ENCODE measurements at regions not wholly inside any gene's neighbourhood (a gene's known extent, or its start where the extent isn't known, plus 50 kb on each side); places are given as distances from the start of the nearest gene placed in this dataset.
"Not testable (repeated sequence)": the region's sequence is repeated elsewhere in the genome, so short reads cannot be mapped to it uniquely, and the experiment has no call there.

DNA sequence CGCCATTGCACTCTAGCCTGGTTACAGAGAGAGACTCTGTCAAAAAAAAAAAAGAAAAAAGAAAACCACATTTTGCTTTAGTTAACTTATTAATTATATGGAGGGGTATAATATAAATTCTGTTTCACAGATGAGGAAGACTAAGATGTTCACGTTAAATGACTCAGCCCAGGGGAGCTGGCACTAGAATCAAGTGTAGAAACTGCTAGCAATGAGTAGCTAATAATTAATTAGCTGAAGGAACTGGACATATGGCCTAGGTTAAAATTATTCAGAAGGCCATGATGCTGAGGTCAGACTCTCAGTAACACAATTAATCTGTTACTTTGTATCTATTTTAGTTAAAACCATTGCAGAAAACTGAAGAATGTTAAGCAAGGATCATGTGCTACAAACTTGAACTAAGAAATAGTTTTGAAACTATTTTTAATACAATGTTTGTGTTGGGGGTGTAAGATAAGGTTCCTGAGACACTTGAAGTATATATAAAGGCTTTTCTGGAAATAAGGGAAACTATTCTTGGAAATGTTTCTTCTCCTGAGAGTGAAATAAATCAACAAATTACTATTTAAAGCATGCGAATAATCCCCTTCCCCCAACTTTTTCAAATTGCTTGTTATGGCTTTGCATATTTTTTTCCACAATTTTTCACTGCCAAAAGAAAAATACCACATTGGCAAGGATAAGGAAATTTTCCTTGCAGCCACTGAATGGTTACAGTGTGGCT, 589.3 kb downstream of the SOX5 start:
- no peak for DNase-seq (ENCODE audit: low read depth)

DNA sequence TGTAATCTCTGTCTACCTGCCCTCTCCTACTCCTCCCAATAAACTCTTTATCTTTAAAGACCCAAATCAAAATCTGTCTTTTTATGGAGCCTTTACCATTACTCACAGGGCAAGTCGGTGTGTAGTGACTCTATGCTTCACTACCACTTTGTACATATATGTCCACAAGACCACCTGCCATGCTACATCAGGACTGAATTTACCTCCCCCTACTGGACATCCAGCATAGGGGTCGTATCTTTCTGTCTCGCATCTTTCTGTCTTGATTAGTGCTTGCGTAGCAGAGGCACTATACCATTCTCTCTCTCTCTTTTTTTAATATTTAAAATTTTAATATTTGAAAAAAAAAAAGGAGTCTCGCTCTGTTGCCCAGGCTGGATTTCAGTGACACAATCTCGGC, 587.5 kb downstream of the SOX5 start:
- no peak for DNase-seq (ENCODE audit: low read depth)

DNA sequence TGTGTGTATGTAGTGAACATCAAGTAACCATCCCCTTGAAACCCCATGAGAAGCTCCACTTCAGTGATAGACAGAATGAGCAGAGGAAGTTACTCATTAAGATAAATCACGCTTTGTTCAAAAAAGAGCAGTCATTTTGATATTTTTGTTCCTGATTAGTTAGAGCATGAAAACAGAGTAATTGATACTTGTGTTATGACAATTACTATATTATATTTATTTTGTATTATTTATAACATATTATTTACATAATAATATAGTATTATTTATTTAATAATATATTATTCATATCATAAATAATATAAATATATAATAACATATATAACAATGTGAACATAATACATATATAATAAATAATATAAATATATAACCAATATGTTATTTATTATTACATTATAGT, 580.9 kb downstream of the SOX5 start:
- no peak for DNase-seq (ENCODE audit: low read depth)

DNA sequence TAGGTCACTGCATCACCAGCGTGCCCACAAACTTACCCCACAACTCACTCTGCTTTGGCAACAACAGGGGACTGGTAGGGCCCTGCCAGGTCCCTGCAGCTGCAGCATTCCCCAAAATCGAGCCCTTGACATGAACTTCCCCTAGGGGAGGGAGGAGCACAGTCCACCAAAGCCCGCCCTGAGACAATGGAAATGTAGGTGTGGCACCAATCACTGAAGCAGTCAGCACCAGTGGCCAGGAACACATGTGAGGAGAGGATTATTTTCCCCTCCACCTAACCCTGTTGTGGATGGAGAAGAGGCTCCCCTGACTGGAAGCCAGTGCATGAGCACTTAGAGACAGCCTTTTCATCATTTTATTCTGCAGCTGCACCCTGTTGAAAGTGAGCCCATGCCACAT, 573.8 kb downstream of the SOX5 start:
- no peak for DNase-seq (ENCODE audit: low read depth)

DNA sequence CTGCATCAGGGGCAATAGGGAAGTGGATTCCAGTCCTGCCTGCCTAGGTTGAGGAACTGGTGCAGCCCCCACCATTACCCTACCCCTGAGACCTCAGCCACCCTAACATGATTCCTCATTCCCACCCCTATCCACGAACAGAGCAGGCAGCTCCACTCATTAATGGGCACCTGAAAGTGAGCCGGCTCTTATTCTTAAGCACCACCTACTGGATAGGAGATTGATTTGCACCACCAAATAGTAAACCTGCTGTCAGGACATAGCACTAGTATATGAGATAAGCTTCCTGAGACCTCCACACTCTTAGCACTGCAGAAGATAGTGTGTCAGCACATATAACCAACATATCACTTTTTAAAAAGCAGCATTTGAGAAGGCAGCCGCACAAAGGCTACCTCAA, 573.2 kb downstream of the SOX5 start:
- DNase-seq (ENCODE audit: low read depth), result no peak

DNA sequence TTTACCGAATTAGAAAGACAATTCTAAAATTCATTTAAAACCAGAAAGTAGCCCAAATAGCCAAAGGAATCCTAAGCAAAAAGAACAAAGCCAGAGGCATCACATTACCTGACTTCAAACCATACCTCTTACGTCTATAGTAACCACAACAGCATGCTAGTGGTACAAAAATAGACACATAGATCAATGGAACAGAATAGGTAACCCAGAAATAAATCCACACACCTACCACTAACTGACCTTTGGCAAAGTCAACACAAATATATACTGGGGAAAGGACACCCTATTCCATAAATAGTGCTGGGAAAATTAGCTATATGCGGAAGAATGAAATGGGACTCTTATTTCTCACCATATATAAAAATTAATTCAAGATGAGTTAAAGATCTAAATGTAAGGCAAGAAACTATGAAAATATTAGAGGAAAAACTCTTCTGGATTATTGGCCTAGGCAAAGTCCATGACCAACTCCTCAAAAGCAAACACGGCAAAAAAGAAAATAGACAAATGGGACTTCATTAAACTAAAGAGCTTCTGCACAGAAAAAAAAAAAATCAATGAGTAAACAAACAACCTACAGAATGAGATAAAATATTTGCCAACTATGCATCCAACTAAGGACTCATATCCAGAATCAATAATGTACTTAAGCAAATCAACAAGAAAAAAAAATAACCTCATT, 568.9 kb downstream of the SOX5 start:
- no peak for DNase-seq (ENCODE audit: low read depth)

DNA sequence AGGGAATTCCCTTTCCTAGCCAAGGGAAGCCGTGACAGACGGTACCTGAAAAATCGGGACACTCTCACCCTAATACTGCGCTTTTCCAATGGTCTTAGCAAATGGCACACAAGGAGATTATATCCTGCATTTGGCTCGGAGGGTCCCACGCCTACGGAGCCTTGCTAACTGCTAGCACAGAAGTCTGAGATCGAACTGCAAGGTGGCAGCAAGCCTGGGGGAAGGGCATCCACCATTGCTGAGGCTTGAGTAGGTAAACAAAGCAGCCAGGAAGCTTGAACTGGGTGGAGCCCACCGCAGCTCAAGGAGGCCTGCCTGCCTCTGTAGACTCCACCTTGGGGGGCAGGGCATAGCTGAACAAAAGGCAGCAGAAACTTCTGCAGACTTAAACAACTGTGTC, 560.6 kb downstream of the SOX5 start:
- not testable (repeated sequence) for DNase-seq (ENCODE audit: low read depth)

DNA sequence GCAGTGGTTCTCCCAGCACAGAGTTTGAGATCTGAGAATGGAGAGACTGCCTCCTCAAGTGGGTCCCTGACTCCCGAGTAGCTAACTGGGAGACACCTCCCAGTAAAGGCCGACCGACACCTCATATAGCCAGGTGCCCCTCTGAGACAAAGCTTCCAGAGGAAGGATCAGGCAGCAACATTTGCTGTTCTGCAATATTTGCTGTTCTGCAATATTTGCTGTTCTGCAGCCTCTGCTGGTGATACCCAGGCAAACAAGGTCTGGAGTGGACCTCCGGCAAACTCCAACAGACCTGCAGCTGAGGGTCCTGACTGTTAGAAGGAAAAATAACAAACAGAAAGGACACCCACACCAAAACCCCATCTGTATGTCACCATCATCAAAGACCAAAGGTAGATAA, 560.2 kb downstream of the SOX5 start:
- not testable (repeated sequence) for DNase-seq (ENCODE audit: low read depth)

DNA sequence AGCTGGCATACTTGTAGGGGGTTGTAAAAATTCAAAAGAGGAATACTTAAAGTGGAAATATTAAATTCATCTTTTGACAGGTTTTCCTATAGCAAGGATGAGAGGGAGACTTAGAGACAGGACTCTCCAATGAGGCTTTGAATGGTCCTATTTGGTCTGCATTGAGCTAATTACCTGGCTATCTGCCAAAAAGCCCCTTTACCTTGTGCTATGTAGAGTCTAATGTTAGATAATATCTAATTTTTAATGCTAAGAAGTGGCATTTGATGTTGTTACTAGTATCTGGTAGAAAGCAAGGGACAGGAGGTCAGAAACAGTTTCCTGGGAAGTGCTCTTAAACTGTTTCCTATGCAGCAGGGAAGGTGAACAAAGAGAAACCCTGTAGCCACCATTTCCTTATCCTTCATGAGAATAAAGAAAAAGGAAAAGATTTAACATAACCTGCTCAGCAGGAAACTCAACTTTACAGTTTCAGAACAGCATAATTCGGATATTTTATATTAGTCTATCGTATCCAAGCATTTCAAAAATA, 550.0 kb downstream of the SOX5 start:
- DNase-seq (ENCODE audit: low read depth), result no peak

DNA sequence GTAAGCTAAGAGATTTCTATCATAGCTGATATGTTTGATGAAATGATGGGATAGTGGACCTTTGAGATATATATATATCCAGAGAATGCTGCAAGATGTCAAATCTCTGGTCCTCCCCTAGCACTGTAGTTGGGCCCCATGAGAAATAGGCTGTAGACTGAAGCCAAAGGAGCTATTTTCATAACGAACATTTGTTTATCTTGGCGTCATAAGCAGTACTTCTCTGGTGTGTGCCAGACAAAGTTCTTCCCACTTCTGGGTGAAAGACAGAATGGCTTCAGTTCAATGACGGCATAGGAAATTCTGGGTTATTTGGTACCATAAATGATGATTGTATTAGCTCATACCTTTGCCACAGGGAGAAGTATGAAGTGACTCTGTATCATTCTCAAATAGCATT, 534.3 kb downstream of the SOX5 start:
- DNase-seq (ENCODE audit: low read depth), result no peak

DNA sequence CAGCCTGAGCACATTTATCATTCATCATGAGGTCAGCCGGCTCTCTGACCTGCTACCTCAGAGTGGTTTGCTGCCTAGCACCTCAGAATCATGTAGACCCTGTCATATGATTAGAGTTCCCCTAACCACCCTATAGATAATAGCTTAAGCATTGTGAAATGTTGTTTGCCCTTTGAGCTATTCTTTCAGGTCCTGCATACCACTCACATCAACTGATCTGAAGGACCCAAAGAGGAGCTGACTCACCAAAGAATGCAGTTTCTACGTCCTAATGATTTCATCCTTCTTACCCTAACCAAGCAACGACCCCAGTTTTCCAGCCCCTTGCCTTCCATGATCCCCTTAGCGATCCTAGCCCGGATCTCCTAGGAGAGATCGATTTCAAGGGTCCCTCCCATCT, 527.9 kb downstream of the SOX5 start:
- DNase-seq (ENCODE audit: low read depth), result no peak

DNA sequence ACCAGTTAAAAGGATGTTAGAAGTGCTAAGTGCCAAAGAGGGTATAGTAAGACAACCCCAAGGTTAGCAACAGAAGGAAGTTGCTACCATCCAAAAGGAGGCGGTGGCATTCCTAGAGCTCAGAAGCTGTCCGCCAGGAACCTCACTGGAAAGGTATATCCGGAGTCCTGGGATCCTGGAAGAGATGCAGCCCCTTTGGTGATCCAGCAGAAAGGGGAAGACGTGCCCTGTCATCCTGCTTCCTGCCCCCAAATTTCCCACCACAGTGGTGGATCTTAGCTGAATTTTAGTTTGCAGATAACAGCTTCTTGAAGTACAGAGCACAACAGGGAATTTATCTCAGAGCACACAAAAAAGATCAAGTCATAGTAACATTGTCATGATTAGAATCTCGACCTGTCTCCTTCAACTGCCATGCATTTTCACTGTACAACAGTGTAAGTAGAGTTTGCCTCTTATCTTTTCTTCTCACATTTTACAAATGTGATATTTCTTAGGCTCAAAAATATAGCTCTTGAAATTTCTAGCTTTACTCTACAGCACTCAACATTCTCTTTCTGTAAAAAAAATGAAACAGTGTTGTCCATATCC, 526.3 kb downstream of the SOX5 start:
- DNase-seq (ENCODE audit: low read depth), result no peak

DNA sequence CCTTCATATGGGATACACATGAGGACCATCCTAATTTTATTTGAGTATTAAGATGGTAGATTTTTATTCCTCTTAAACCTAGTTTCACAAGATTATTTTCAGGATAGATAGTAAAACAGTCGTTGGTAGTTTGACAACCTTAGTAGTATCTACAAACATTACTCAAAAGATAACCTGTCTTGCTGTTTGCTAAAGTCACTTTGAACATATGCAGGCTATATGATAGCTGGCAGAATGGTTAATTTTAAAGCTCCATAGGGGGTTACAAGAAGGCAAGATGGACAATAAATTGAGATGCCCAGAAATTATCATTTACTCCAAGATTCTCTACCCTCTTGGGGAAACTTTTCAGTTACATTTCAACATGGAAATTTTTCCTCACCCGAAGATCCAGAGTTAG, 525.7 kb downstream of the SOX5 start:
- no peak for DNase-seq (ENCODE audit: low read depth)

DNA sequence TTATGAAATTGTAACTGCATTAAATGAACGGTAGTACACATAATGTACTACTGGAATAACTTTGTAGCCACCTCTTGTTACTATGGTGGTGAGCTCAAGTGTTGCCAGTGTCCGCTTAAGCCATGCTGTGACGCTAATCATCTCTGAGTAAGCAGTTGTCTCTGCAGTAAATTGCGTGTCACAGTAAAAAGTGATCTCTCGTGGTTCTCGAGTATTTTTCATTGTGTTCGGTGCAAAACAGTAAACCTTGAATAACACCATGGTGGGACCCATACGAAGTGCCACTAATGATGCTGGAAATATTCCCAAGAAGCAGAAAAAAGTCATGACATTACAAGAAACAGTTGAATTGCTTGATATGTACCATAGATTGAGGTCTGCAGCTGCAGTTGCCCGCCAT, 524.8 kb downstream of the SOX5 start:
- DNase-seq (ENCODE audit: low read depth), result no peak

DNA sequence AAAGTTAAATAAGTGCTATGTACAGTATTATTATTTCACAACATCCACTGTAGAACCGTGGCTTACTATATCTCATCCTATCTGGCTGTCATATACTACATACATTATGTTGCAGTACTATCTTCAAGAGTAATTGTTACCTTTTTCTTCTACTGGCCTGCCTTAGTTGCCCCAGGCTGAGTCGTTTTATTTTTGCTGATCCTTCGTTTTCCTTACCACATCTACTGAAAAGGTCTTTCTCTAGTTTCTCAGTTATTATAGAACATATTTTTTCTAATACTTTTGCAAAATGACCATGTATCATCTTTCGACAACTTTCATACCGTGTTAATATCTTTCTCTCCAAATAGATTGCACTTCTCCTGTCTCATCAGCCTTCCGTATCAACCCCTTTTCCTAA, 523.1 kb downstream of the SOX5 start:
- no peak for DNase-seq (ENCODE audit: low read depth)

DNA sequence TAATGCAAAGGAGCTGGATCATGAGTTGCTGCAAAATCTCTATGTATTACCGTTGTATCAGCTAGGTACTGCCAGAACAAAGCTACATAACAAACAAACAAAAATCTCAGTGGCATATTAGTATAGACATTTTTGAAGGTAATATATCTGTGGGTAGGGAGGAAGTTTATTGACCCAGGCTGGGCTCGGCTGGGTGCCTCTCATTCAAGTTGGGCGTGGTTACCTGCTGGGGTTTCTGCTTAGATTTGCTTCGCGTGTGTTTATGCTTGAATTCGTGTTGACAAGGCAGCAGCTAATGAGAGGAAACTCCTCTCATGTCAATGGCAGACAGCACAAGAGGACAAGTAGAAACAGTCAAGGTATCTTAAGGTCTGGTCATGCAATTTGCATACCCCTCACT, 520.7 kb downstream of the SOX5 start:
- DNase-seq (ENCODE audit: low read depth), result no peak

DNA sequence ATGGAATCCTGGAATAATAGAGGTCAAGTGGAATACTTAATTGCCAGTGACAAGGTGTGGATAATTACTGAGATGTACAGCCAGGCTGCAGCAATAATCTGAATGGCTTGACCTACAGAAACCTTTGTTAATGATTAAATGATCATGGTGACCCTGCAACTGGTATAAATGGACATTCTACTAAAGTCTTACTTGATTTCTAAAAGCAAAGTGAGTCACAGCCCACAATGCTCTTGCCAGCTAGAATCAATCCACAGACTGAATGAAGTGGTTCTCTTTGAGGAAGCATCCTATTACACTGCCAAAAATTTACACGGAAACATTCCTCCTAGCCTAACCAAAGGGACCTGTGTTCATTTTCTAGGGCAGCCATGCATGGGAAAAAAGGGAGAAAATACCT, 518.5 kb downstream of the SOX5 start:
- DNase-seq (ENCODE audit: low read depth), result no peak

DNA sequence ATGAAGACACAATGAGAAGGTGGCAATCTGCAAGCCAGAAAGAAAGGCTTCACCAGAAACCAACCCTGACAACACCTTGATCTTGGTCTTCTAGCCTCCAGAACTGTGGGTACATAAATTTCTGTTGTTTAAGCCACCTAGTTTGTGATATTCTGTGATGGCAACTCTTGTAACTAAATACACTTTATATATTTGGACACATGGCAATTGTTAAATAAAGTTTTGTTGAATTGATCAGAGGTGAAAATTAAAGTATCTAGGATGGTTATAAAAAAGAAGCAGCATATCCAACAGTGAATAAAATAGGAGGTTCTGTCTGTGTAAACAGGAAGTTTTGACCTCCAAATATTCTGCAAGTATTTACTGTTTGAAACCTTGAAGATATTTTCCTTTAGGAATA, 516.3 kb downstream of the SOX5 start:
- no peak for DNase-seq (ENCODE audit: low read depth)

DNA sequence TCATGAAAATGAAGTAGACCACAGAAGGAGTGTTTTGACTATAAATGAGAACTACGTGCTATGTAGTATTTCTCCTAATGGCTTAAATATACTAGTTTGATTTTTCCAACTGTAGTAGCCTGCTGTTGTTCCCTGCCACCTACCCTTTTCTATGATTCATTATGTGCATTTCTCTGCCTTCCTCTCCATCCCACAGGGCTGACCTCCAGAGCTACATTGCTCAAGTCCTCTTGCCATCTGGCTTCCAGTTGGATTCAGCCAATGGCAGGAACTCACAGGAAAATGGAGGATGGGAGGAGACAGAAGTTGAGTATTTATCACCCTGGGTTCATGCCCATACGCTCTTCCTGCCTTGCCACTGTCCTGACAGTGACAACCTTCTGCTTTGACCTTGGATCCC, 515.3 kb downstream of the SOX5 start:
- no peak for DNase-seq (ENCODE audit: low read depth)

DNA sequence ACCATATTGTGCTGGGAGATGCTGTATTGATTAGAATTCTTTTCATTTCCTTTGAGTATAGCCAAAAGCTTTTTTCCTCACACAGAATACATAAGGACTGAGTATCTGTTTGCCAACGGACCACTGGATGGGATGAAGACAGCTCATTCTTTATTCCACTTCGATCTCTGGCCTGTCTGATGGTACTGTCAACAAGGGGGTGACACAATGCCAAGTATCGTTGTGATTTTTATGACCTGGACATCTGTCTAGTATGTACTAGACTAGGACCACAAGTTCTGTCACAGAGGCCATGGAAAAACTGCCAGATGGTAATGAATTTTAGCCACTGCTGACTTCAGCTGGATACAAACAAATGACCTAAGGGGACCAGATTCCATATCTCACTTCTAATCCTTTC, 502.7 kb downstream of the SOX5 start:
- DNase-seq (ENCODE audit: low read depth), result no peak

DNA sequence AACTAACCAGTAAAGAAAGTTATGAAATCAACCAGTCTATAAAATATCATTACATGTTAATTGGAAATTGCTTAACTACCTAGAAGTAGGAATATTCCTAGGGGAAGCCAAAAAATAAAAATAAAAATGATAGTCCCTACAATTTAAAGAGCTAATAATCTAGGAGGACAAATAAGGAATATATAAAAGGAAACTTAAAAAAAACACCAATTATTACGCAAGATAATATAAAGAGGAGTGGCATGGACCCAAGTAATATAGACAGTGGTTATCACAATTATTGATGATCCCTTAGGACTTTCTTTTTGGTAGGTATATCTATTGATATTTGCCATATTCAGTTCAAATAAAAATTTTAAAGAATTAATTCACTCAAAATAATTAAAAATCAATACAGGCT, 498.7 kb downstream of the SOX5 start:
- DNase-seq (ENCODE audit: low read depth), result no peak

DNA sequence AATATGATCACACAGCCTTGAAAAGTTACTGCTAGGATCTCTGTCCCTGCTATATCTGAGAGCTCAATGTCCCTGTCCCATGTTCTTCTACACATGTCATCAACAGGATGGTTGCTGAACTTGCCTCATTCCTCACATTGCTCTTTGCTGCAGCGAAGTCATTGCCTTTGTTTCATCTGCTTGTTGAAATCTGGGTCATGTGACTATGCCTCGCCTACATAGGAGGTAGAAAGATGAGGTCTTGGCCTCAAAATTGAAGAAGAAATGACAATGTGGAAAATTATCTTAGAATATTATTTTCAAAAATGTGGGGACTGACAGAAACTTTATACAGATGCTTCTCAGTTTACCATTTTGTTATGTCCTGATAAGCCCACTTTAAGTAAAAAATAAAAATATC, 494.2 kb downstream of the SOX5 start:
- DNase-seq (ENCODE audit: low read depth), result no peak

DNA sequence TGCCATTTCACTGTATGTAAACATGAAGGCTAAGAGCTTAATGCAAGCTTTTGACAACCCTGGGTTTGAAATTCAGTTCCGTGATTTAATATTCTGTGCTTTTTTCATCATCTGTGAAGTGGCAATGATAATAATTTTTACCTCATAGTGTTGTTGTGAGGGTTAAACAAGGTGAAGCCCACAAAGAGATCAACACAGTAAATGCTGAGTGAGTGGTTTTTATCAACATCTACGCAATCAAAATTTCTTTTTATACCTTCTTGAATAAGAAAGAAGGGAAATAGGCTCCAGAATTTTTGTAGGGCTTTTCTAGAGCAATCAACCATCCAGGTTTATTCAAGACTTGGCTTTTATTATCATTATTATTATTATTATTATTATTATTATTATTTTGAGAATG, 490.8 kb downstream of the SOX5 start:
- no peak for DNase-seq (ENCODE audit: low read depth)

DNA sequence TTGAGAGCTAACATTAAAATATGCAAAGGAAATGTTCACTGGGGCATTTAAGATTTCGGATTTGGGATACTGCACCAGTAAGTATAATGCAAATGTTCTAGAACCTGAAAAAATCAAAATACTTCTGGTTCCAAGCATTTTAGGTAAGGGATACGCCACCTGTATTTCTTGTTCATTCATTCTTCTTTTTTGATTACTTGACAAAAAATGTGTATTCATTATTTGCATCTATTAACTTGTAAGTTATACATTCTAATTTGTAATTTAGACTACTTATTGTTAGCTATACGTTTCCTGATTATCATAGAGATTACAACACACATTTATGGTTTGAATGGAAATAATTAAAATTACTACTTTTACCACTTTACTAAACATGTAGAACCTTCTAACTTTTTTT, 486.9 kb downstream of the SOX5 start:
- no peak for DNase-seq (ENCODE audit: low read depth)

Measured in iris pigment epithelial cell (primary cell).